Fibroblast of villous mesenchyme (primary cell): ENCODE measurements at regions not wholly inside any gene's neighbourhood (a gene's known extent, or its start where the extent isn't known, plus 50 kb on each side); places are given as distances from the start of the nearest gene placed in this dataset.
A peak's percentile ranks its signal among the peaks of the same experiment; 100 is the strongest.

Source experiments
- DNase-seq: peaks from one replicate; pipeline ENCODE4 v3.0.0-alpha.2; 2010; ENCODE audit warnings: low read depth
- H3K4me3 ChIP-seq: 2 replicates; pipeline ENCODE4 v1.5.1; 2011; ENCODE audit warnings: low read depth, mild to moderate bottlenecking, low read length
- TF ChIP-seq, protein P1 (sequence below): IDR thresholded peaks from 2 replicates; pipeline ENCODE4 v1.5.1; 2012; ENCODE audit warnings: low read depth, mild to moderate bottlenecking, low read length; ENCODE audit not compliant: insufficient read depth

DNA sequence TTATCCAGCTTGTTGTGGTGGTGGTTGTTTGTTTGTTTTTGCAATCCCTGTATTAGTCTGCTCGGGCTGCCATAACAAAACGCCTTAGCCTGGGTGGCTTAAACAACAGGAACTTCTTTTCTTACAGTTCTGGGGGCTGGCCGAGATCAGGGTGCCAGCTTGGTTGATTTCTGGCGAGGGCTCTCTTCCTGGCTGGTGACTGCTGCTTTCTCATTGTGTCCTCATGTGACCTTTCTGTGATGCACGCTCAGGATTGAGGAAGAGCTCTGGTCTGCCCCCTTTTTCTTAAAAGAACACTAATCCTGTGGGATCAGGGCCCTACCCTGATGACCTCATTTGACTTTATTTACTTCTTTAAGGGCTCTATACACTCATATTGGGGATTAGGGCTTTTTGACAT is 107.1 kb upstream of the NRP1 start:
- peak; percentile 14 for DNase-seq
- no peak overlapping the region for H3K4me3 ChIP-seq
- TF ChIP-seq, protein P1, sequence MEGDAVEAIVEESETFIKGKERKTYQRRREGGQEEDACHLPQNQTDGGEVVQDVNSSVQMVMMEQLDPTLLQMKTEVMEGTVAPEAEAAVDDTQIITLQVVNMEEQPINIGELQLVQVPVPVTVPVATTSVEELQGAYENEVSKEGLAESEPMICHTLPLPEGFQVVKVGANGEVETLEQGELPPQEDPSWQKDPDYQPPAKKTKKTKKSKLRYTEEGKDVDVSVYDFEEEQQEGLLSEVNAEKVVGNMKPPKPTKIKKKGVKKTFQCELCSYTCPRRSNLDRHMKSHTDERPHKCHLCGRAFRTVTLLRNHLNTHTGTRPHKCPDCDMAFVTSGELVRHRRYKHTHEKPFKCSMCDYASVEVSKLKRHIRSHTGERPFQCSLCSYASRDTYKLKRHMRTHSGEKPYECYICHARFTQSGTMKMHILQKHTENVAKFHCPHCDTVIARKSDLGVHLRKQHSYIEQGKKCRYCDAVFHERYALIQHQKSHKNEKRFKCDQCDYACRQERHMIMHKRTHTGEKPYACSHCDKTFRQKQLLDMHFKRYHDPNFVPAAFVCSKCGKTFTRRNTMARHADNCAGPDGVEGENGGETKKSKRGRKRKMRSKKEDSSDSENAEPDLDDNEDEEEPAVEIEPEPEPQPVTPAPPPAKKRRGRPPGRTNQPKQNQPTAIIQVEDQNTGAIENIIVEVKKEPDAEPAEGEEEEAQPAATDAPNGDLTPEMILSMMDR = no peak

DNA sequence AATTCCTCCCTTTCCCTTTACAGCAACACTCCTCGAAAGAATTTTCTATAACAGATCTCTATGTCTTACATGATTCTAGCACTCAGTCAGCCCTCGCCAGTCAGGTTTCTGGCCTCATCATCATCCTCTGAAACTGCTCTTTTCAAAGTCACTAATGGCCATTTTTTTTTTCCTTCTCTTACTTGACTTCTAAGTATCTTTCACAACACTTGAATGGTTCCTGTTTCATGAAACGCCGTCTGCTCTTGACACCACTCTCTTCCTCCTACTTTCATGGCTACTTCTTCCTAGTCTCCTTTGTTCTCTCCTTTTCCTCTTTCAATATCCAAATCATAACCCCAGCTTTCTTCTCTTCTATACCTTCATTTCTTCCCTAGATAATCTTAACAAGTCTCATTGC is 100.5 kb upstream of the NRP1 start:
- TF ChIP-seq, protein P1 = no peak
- H3K4me3 ChIP-seq = no peak overlapping the region
- DNase-seq = no peak

- DNase-seq = no peak
- TF ChIP-seq, protein P1 = no peak
- H3K4me3 ChIP-seq = no peak overlapping the region
Observed at GRCh38 chr10:33428682-33429081, 94.2 kb upstream of the NRP1 start.

DNA sequence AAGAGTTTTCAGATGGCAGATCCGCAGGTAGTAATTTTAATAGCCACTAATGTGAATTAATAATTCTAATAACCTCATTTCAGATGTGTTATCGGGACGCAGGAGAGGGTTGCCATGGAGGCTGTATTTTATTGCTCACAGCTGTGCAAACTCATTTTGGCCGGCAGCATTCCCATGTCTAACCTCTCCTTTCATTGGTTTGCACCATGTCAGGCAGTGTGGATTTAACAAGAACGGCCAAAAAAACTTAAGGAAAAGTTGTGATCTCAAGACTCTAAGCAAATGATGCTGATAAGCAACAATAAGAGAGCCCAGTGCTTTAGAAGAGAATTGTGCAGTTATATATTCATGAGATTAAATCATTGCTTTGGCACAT is 88.7 kb upstream of the NRP1 start:
- DNase-seq = peak; percentile 61
- TF ChIP-seq, protein P1 = no peak

DNA sequence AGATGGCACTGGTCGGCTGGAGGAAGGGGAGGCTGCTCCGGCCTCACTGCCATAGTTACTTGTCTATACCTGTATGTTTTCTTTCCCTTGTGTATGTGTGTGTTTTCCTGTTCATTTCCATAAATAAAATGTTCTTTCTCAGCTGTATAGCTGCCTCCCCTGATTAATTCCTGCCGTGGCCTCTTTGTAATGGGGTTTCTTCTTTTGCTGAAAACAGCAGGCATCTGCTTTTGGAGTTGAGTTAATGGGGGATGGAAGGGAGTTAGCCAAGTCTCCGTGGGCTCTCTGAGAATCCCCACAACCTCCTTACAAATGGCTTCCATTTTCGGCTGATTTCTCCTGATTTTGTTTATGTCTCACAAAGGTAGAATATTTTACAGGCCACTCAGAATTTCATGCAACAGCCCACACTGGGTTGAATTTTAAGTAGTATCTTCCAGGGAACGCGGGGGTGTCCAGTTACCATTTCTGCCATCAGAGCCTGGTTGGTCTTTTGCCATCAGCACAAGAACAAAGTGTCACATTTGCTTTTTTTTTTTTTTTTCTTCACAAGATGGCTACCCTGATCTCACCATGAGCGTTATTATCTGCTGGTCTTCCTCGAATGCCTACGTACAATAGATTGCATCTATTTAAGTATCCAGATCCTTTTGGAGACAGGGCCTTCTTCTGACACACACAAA is 88.1 kb upstream of the NRP1 start:
- DNase-seq = peak; percentile 5
- TF ChIP-seq, protein P1 = no peak
- no peak overlapping the region for H3K4me3 ChIP-seq

More for the DNA sequence above, 88.7 kb upstream of the NRP1 start:
- H3K4me3 ChIP-seq = no peak overlapping the region

DNA sequence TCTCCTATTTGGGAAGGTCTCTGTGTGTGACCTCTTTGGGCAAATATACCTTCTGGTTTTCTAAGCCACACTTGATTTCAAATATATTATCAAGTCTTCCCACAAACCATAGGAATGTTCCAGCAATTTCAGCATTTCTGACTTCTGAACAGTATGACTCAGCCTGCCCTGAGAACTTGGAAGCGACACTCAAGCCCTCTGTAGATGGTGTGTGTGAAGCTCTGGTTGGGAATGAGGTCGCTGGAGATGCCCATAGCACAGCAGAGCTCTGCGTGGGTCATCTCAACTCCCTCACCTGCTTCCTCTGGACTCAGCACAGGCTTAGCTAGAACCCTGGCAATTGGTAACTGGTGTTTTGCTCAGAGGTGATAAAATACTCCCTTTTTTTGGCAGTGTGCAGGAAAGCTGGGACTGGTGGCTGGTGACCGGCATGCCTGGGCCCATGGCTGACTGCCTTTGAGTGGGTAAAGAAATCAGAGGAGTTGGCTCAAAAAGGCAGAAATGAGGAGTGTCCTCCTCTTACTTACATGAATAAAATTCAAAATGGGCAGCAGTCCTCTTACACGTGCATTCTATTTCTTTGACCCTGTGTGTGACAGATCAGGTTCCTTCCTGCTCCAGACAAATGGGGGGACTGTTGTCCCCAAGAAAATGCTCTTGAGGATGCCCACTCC is 87.5 kb upstream of the NRP1 start:
- peak; percentile 88 for DNase-seq
- H3K4me3 ChIP-seq = no peak overlapping the region
- TF ChIP-seq, protein P1 = no peak
